ENCODE measurements at regions not wholly inside any gene's neighbourhood (a gene's known extent, or its start where the extent isn't known, plus 50 kb on each side); places are given as distances from the start of the nearest gene placed in this dataset.

DNA sequence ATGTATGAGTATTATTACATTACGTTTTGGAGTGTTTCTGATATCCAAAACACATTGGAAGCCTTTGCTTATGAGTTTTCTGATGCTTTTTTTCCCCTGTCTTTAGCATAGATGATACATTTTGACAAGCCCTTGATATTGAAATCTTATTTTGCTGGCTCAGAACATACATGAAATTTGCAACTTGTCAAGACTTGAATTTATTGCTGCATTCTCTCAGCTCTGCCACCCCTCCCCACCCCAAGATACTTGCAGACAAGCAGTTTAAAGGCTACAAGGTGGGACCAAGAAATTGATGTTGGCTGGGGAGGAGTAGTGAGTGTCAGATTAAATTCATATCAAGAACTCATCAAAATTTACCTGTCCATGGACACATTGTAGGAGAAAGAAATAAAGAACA, 160.2 kb downstream of the GJA1 start:
- no peak for TF ChIP-seq POLR2A (IDR thresholded peaks at IDR 0.05; ENCODE audit: insufficient read depth in 1 of 2, low read depth in 2 of 2, low read length in 2 of 2)
- TF ChIP-seq, protein P1, sequence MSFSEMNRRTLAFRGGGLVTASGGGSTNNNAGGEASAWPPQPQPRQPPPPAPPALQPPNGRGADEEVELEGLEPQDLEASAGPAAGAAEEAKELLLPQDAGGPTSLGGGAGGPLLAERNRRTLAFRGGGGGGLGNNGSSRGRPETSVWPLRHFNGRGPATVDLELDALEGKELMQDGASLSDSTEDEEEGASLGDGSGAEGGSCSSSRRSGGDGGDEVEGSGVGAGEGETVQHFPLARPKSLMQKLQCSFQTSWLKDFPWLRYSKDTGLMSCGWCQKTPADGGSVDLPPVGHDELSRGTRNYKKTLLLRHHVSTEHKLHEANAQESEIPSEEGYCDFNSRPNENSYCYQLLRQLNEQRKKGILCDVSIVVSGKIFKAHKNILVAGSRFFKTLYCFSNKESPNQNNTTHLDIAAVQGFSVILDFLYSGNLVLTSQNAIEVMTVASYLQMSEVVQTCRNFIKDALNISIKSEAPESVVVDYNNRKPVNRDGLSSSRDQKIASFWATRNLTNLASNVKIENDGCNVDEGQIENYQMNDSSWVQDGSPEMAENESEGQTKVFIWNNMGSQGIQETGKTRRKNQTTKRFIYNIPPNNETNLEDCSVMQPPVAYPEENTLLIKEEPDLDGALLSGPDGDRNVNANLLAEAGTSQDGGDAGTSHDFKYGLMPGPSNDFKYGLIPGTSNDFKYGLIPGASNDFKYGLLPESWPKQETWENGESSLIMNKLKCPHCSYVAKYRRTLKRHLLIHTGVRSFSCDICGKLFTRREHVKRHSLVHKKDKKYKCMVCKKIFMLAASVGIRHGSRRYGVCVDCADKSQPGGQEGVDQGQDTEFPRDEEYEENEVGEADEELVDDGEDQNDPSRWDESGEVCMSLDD (CRISPR knock-in tag; IDR thresholded peaks at IDR 0.05; ENCODE audit: borderline replicate concordance), result no peak
- TF ChIP-seq, protein P2, sequence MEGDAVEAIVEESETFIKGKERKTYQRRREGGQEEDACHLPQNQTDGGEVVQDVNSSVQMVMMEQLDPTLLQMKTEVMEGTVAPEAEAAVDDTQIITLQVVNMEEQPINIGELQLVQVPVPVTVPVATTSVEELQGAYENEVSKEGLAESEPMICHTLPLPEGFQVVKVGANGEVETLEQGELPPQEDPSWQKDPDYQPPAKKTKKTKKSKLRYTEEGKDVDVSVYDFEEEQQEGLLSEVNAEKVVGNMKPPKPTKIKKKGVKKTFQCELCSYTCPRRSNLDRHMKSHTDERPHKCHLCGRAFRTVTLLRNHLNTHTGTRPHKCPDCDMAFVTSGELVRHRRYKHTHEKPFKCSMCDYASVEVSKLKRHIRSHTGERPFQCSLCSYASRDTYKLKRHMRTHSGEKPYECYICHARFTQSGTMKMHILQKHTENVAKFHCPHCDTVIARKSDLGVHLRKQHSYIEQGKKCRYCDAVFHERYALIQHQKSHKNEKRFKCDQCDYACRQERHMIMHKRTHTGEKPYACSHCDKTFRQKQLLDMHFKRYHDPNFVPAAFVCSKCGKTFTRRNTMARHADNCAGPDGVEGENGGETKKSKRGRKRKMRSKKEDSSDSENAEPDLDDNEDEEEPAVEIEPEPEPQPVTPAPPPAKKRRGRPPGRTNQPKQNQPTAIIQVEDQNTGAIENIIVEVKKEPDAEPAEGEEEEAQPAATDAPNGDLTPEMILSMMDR (CRISPR knock-in tag; IDR thresholded peaks at IDR 0.05), result no peak
- TF ChIP-seq RFX5 (IDR thresholded peaks at IDR 0.05; ENCODE audit: low read depth, low read length), result no peak
- TF ChIP-seq CREM (IDR thresholded peaks at IDR 0.05), result no peak
- TF ChIP-seq CREM (CRISPR knock-in tag; IDR thresholded peaks at IDR 0.05), result no peak
- no peak for TF ChIP-seq SAP130 (CRISPR knock-in tag; IDR thresholded peaks at IDR 0.05; ENCODE audit: low read depth)
- no peak for TF ChIP-seq ZNF562 (CRISPR knock-in tag; IDR thresholded peaks at IDR 0.05; ENCODE audit: borderline replicate concordance)
- TF ChIP-seq FOSL2 (CRISPR knock-in tag; IDR thresholded peaks at IDR 0.05), result no peak
- TF ChIP-seq HOXA7 (CRISPR knock-in tag; IDR thresholded peaks at IDR 0.05), result no peak
- TF ChIP-seq SP1 (IDR thresholded peaks at IDR 0.05), result no peak
- TF ChIP-seq SP1 (CRISPR knock-in tag; IDR thresholded peaks at IDR 0.05), result no peak
